Hepatic stellate cell (primary cell): ENCODE measurements at regions not wholly inside any gene's neighbourhood (a gene's known extent, or its start where the extent isn't known, plus 50 kb on each side); places are given as distances from the start of the nearest gene placed in this dataset.

Source experiments
- DNase-seq: peaks from one replicate; pipeline ENCODE4 v3.0.0; 2011; ENCODE audit warnings: low spot score

DNA sequence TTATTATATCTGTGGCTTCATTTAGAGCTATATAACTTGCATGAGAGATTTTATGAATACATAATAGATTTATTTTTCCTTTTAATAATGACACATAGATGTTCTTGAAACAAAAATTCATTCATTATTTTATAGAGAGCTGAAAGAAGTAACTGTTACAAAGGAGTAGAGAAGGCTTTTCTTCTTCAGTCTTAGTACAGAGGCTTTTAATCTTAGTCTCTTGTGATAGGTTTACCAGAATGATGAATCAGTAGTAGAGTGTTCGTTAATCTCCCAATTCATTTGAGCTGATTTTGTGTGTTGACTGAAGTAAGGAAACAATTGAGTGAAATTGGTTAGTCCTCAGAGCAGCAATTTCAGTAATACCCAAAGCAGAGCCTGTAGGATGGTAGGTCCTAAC lies 1284.1 kb upstream of the ACO1 start:
- DNase-seq = no peak

GRCh38 chr9:31103836-31104235 lies 1280.6 kb upstream of the ACO1 start:
- no peak for DNase-seq

DNA sequence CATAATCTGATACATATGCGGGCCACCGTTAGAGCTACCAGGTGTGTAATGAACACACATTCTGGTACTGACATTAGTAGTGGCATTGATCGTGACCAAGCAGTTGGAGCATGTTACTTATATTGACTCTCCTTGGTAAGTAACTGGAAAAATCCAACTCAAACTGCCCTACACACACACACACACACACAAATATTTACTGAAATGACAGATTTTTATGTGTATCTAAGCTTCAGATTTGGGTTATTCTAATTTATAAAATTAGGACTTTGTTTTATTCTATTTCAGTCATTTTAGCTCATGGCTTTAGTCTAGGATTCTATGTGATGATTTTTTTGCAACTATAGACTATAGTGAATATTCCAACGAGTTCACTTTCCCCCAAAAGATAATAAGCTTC lies 1280.2 kb upstream of the ACO1 start:
- no peak for DNase-seq

DNA sequence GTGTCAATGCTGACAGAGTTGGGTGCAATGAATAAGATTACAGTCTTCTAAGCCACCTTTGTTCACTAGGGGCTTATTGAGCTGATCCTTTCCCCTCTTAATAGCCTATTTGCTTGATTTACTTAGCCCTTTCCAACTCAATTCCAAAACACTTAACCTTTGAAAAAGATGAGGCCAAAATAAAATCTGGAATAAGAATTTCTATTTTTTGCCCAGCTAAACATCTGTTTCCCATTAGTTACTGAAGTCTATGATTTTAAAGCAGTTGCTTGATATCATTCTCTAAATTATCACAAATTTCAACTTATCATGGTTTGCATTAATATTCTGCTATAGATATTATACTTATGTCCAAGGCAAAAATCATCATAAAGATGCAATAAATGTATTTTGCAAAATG lies 1272.0 kb upstream of the ACO1 start:
- no peak for DNase-seq

DNA sequence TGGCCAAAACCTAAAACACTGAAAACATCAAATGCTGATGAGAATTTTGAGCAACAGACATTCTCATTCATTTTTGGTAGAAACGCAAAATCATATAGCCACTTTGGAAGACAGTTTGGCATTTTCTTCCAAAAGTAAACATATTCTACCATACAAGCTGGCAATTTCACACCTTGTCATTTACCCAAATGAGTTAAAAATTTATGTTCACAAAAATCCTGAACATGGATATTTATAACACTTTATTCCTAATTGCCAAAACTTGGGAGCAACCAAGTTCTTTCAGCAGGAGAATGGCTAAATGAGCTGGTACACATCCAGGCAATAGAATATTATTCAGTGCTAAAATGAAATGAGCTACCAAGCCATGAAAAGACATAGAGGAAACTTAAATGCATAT lies 1270.1 kb upstream of the ACO1 start:
- DNase-seq = no peak

DNA sequence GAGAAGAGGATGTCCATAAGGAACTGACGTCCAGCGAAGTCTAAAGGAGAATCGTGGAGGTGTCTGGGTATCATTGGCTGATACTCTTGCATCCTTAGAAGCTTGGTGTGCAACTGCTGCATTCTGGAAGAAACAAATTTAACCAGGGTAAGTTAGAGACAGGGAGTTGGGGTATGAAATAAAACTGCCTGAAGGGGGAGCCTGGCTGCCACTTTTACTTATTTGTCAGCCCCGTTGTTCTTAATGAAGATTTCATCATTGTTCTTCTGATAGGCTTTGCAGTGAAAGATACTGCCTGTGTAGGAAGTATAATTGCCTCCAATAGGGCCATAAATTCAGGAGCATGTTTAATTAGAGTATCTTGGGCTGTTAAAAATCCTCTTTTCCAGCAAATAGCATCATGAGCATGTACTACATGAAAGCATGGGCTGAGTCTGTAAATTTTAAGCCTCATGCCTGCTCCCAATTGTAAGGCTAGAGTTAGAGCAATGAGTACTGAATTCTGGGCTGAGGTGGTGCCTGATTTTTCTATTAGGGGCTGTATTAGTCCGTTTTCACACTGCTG lies 1264.5 kb upstream of the ACO1 start:
- DNase-seq = no peak

- no peak for DNase-seq
These were observed 1260.1 kb upstream of the ACO1 start for GRCh38 chr9:31124389-31124788.

DNA sequence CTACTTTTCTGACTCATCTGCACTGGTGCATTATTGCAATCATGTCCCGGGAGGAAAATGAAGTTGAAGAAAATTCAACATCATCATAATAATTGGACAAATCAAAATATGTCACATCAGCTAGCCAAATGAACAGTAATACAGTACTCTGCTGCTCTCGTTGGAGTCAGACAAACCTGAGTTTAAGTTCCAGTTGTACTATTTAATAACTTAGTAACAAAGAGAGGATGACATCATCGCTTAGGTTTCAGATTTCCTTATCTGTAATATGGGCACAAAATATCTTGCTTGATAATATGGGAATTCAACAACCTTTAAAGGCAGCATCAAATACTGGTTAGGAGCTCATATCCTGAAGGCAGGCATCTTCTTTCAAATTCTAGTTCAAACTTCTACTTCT lies 1248.9 kb upstream of the ACO1 start:
- DNase-seq = no peak

GRCh38 chr9:31136524-31136923 lies 1247.9 kb upstream of the ACO1 start:
- DNase-seq = no peak

- no peak for DNase-seq
These were observed 1247.0 kb upstream of the ACO1 start for GRCh38 chr9:31137176-31138160.

GRCh38 chr9:31140316-31140715 lies 1244.1 kb upstream of the ACO1 start:
- DNase-seq = no peak

- no peak for DNase-seq
These were observed 1242.0 kb upstream of the ACO1 start for GRCh38 chr9:31142456-31142855.

DNA sequence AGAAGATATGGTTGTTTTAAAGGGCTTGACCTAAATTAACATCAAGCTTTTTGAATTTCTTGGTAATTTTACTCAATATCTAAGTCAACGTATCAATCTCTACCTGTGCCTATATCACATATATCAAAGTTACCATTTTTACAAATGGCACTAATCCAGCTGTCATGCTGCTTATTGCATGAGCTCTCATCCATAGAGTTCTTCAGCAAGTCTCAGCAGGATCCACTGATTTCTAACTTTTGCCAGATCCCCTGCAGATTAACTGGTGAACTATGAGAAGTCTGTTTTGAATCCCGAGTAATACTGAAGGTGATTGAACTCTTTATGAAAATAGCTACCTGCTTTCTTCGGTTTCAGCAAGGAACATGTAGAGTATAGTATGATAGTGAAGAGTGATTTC lies 1239.8 kb upstream of the ACO1 start:
- no peak for DNase-seq

- no peak for DNase-seq
These were observed 1237.8 kb upstream of the ACO1 start for GRCh38 chr9:31146485-31147166.

GRCh38 chr9:31153250-31153840 lies 1231.1 kb upstream of the ACO1 start:
- no peak for DNase-seq

- DNase-seq = no peak
These were observed 1217.9 kb upstream of the ACO1 start for GRCh38 chr9:31166516-31166915.

DNA sequence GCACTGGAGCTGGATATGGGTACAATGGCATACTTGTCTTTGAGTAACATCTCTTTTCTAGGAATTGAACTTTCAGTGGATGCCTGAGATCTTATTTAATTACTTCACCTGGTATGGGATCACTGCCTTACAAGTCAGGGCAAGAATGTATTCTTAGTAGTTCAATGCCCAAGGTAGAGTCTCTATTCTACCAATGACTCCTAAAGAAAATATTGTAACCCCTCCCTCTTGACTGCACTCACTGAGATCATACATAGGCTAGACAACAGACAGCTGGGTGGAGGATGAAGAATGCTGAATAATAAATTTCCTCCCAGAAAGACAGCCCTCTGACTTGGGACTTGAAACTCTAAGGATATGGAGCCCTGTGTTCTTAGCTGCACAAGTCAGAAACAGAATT lies 1216.3 kb upstream of the ACO1 start:
- no peak for DNase-seq

DNA sequence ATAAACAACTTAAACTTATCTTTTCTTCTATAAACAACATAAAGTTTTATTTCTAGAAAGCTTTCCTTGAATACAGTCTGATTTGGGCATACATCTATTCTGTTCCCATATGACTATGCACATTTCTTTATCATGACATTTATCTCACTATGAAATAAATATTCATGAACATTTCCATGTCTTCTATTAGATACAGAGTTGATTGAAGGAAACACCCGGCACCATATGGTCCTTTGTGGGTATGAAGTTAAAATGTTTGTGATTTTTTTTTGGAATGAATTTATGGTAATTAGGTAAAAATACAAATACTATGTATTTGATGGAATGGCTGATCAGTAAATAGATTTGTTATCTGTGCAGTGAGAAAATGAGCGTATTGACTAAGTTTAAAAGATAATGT lies 1209.8 kb upstream of the ACO1 start:
- DNase-seq = no peak

DNA sequence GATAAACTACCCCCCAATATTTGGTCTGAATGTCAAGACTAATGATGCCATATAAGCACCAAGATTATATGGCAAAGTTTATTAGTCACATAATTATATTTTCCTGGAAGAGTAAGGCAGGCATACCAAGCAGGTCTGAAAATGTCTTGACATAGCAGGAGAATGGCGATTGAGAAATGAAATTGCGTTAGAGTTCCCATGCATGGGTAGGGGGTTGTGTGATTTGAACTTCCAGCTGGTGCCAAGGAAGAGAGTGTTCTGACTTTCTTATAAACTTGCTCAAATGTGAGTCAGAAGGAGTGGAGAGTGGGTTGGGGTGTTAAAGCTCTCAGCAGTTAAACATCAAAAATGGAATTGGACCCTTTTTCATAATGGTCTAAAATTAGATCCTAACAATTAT lies 1200.6 kb upstream of the ACO1 start:
- DNase-seq = no peak

DNA sequence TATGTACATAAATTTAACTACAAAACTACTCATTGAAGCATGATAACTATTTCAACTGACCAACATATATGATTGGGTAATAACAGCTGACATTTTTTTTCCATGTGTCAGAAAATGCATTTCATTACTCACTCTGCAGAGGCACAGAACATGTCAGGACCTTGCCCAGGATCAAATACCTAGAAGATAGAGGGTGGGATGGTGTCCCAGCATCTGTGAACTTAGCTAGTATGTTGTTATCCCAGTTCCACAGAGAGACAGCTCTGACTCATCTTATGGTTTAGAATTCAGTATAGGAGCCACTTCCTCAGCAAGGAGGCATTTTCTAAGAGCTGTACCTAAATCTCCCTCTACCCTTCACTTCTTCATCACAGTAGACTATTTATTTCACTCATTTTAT lies 1198.6 kb upstream of the ACO1 start:
- DNase-seq = no peak

GRCh38 chr9:31188496-31188895 lies 1195.9 kb upstream of the ACO1 start:
- DNase-seq = no peak

- DNase-seq = no peak
These were observed 1173.4 kb upstream of the ACO1 start for GRCh38 chr9:31210978-31211570.
